Mucosa of descending colon (tissue), 3 donors: ENCODE measurements at regions not wholly inside any gene's neighbourhood (a gene's known extent, or its start where the extent isn't known, plus 50 kb on each side); places are given as distances from the start of the nearest gene placed in this dataset.

ENCODE experiments used
- ATAC-seq: fragments of 200-7000 bp; cut with Tn5 transposase; one replicate; pipeline ENCODE4 v1.9.1; 2020; ENCODE audit warnings: mild to moderate bottlenecking, moderate library complexity
- DNase-seq, 3 donors: peaks; one replicate each; pipeline ENCODE4 v3.0.0-alpha.2; 2020
- H3K36me3 ChIP-seq: fragments of 200-600 bp; one replicate; pipeline ENCODE4 v1.8.0; 2021; ENCODE audit warnings: low read depth, mild to moderate bottlenecking
- H3K4me1 ChIP-seq: fragments of 200-600 bp; one replicate; pipeline ENCODE4 v1.8.0; 2021; ENCODE audit warnings: low read depth, mild to moderate bottlenecking
- H3K4me3 ChIP-seq: fragments of 200-600 bp; one replicate; pipeline ENCODE4 v1.8.0; 2021; ENCODE audit warnings: mild to moderate bottlenecking
- H3K9me3 ChIP-seq: fragments of 200-600 bp; one replicate; pipeline ENCODE4 v1.8.0; 2021; ENCODE audit warnings: mild to moderate bottlenecking
- intact Hi-C, 2 donors: fragments of 100-400 bp; cut with DNase I in 1 of 2; cut with micrococcal nuclease in 1 of 2; formaldehyde crosslinking; loops; one replicate each; pipeline versions ENCODE4 v1.11.0 to v1.11.1; 2022; cut with DNase I, micrococcal nuclease
- TF ChIP-seq, protein P1 (sequence below): fragments of 200-600 bp; IDR thresholded peaks from one replicate; pipeline ENCODE4 v1.8.0; 2022; ENCODE audit warnings: antibody characterized with exemption, mild to moderate bottlenecking
- donor health status: DM: no; HTN: no; CAD: no; lungs with moderate emphysema.
- donor health status: DM: no; HTN: no; CAD: no.
- donor health status: DM: no; HTN: yes; CAD: no.

GRCh38 chr7:21064698-21065648 lies 278.3 kb upstream of the SP8 start:
- TF ChIP-seq, protein P1, sequence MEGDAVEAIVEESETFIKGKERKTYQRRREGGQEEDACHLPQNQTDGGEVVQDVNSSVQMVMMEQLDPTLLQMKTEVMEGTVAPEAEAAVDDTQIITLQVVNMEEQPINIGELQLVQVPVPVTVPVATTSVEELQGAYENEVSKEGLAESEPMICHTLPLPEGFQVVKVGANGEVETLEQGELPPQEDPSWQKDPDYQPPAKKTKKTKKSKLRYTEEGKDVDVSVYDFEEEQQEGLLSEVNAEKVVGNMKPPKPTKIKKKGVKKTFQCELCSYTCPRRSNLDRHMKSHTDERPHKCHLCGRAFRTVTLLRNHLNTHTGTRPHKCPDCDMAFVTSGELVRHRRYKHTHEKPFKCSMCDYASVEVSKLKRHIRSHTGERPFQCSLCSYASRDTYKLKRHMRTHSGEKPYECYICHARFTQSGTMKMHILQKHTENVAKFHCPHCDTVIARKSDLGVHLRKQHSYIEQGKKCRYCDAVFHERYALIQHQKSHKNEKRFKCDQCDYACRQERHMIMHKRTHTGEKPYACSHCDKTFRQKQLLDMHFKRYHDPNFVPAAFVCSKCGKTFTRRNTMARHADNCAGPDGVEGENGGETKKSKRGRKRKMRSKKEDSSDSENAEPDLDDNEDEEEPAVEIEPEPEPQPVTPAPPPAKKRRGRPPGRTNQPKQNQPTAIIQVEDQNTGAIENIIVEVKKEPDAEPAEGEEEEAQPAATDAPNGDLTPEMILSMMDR, result no peak
- no peaks in the 10 kb centered on the region for H3K9me3 ChIP-seq
- H3K4me3 ChIP-seq, result no peak overlapping the region
- peak; percentile 86 for ATAC-seq
- intact Hi-C loops, result no loop called here
- no peak for DNase-seq
- H3K4me1 ChIP-seq, result no peaks in the 10 kb centered on the region
- no peaks in the 10 kb centered on the region for H3K36me3 ChIP-seq

- peak; percentile 83 for ATAC-seq
- Histone ChIP-seq H3K9me3 (no peaks in the 10 kb centered on the region), H3K36me3 (no peaks in the 10 kb centered on the region), H3K4me3 (no peak overlapping the region), H3K4me1 (no peaks in the 10 kb centered on the region)
- DNase-seq, result peak in 1 of 3 donors; percentile 53
- intact Hi-C loops, result no loop called here
- TF ChIP-seq, protein P1, result no peak
These were observed 279.5 kb upstream of the SP8 start for GRCh38 chr7:21066221-21066620.

DNA sequence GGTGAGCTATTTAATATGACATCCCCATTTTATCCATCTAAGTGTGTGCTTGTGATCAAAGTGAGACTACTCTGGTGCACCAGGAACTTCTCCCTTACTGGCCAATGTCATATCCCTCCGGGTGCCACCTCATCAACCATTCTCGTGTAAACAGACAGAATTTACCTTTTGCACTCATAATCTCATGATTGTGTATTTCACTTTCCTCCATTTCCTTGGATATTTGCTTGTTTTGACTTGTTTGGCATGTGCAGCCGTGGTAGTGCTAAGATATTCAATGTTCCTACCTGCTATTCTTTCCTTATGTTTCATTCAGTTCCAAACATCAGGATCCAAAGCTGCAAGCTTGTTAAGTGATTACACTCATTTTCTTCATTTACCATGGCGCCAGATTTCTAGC lies 280.5 kb upstream of the SP8 start:
- H3K4me1 ChIP-seq, result no peaks in the 10 kb centered on the region
- no peak for ATAC-seq
- intact Hi-C loops, result no loop called here
- TF ChIP-seq, protein P1, result no peak
- H3K4me3 ChIP-seq, result no peak overlapping the region
- DNase-seq, result no peak
- no peaks in the 10 kb centered on the region for H3K9me3 ChIP-seq
- no peaks in the 10 kb centered on the region for H3K36me3 ChIP-seq

GRCh38 chr7:21070571-21071090 lies 283.9 kb upstream of the SP8 start:
- no peaks in the 10 kb centered on the region for H3K36me3 ChIP-seq
- intact Hi-C loops, result no loop called here
- no peak for ATAC-seq
- DNase-seq, result no peak
- TF ChIP-seq, protein P1, result no peak
- no peaks in the 10 kb centered on the region for H3K9me3 ChIP-seq
- no peaks in the 10 kb centered on the region for H3K4me1 ChIP-seq
- H3K4me3 ChIP-seq, result no peak overlapping the region

GRCh38 chr7:21071561-21072501 lies 285.1 kb upstream of the SP8 start:
- intact Hi-C loops, result no loop called here
- Histone ChIP-seq H3K4me1 (no peaks in the 10 kb centered on the region), H3K9me3 (no peaks in the 10 kb centered on the region), H3K36me3 (no peaks in the 10 kb centered on the region), H3K4me3 (no peak overlapping the region)
- TF ChIP-seq, protein P1, result no peak
- DNase-seq (no peak), ATAC-seq (no peak)
